Fibroblast of the conjunctiva (primary cell): ENCODE measurements at regions not wholly inside any gene's neighbourhood (a gene's known extent, or its start where the extent isn't known, plus 50 kb on each side); places are given as distances from the start of the nearest gene placed in this dataset.
"Not testable (repeated sequence)": the region's sequence is repeated elsewhere in the genome, so short reads cannot be mapped to it uniquely, and the experiment has no call there.

Experiments
- DNase-seq: peaks from one replicate; pipeline ENCODE4 v3.0.0-alpha.2; 2010; ENCODE audit warnings: low read depth

GRCh38 chr3:187475613-187476012, 107.4 kb downstream of the RTP4 start:
- DNase-seq, result not testable (repeated sequence)

GRCh38 chr3:187473778-187474406, 105.7 kb downstream of the RTP4 start:
- DNase-seq, result no peak

- not testable (repeated sequence) for DNase-seq
These were observed 98.1 kb downstream of the RTP4 start for GRCh38 chr3:187466306-187466705.

- no peak for DNase-seq
These were observed 97.3 kb downstream of the RTP4 start for GRCh38 chr3:187465503-187465902.

- DNase-seq, result no peak
These were observed 96.5 kb downstream of the RTP4 start for GRCh38 chr3:187464682-187465081.

GRCh38 chr3:187458921-187459320, 90.7 kb downstream of the RTP4 start:
- DNase-seq, result no peak

- no peak for DNase-seq
These were observed 90.2 kb downstream of the RTP4 start for GRCh38 chr3:187458383-187458782.

GRCh38 chr3:187456250-187456649, 88.1 kb downstream of the RTP4 start:
- peak; percentile 9 for DNase-seq

- DNase-seq, result no peak
These were observed 86.1 kb downstream of the RTP4 start for GRCh38 chr3:187454085-187454815.

GRCh38 chr3:187450431-187451190, 82.4 kb downstream of the RTP4 start:
- no peak for DNase-seq

GRCh38 chr3:187448674-187449073, 80.5 kb downstream of the RTP4 start:
- no peak for DNase-seq

GRCh38 chr3:187447737-187448136, 79.6 kb downstream of the RTP4 start:
- DNase-seq, result no peak

GRCh38 chr3:187445356-187445755, 77.2 kb downstream of the RTP4 start:
- no peak for DNase-seq

GRCh38 chr3:187434524-187434923, 66.3 kb downstream of the RTP4 start:
- no peak for DNase-seq

GRCh38 chr3:187430576-187430975, 62.4 kb downstream of the RTP4 start:
- no peak for DNase-seq
